Vagina (tissue), 2 donors: ENCODE measurements at regions not wholly inside any gene's neighbourhood (a gene's known extent, or its start where the extent isn't known, plus 50 kb on each side); places are given as distances from the start of the nearest gene placed in this dataset.

ENCODE experiments used
- CTCF ChIP-seq, 3 experiments: fragments of 450-650 bp in 2 of 3; fragments of 200-600 bp in 1 of 3; sonication (generic) in 1 of 3; IDR thresholded peaks; one replicate each; pipeline ENCODE4 v1.5.1; 2017 to 2019; ENCODE audit warnings: antibody characterized with exemption in 3 of 3, mild to moderate bottlenecking in 2 of 3, moderate library complexity in 2 of 3
- POLR2A ChIP-seq, 2 donors: fragments of 450-650 bp; IDR thresholded peaks; one replicate each; pipeline ENCODE4 v1.6.1; 2017; ENCODE audit warnings: antibody characterized with exemption in 2 of 2, mild to moderate bottlenecking in 2 of 2, moderate library complexity in 2 of 2
- POLR2AphosphoS5 ChIP-seq, 2 donors: sonication (generic); formaldehyde crosslinking; IDR thresholded peaks; one replicate each; pipeline ENCODE4 v1.9.0; 2017; ENCODE audit warnings: antibody characterized with exemption in 2 of 2, mild to moderate bottlenecking in 2 of 2, low read depth in 1 of 2; ENCODE audit not compliant: insufficient read depth in 1 of 2

GRCh38 chr3:4908433-4909156, 70.6 kb upstream of the BHLHE40 start:
- TF ChIP-seq POLR2AphosphoS5 (IDR thresholded peaks at IDR 0.05; ENCODE audit: insufficient read depth in 1 of 2, low read depth in 1 of 2) (no peak), CTCF (IDR thresholded peaks at IDR 0.05) (no peak), POLR2A (IDR thresholded peaks at IDR 0.05) (no peak)
